ELF-1 (cell line): ENCODE measurements at regions not wholly inside any gene's neighbourhood (a gene's known extent, or its start where the extent isn't known, plus 50 kb on each side); places are given as distances from the start of the nearest gene placed in this dataset.

Experiments
- DNase-seq: peaks from one replicate; pipeline ENCODE4 v3.0.0-alpha.2; 2016; ENCODE audit warnings: low read depth, low spot score

DNA sequence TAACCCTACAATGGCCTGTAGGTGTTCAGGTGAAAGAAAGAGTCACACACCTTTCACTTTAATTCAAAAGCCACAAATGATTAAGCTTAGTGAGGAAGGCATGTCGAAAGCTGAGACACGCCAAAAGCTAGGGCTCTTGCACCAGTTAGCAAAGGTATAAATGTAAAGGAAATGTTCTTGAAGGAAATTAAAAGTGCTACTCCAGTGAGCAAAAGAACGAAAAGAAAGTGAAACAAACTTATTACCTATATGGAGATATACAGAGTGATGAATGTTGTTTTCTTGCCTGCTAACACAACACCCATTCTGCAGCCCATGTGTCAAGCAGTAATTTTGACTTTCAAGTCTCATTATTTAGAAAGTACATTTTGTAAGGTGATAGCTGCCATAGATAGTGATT is 254.2 kb upstream of the SLC24A2 start:
- DNase-seq: no peak

DNA sequence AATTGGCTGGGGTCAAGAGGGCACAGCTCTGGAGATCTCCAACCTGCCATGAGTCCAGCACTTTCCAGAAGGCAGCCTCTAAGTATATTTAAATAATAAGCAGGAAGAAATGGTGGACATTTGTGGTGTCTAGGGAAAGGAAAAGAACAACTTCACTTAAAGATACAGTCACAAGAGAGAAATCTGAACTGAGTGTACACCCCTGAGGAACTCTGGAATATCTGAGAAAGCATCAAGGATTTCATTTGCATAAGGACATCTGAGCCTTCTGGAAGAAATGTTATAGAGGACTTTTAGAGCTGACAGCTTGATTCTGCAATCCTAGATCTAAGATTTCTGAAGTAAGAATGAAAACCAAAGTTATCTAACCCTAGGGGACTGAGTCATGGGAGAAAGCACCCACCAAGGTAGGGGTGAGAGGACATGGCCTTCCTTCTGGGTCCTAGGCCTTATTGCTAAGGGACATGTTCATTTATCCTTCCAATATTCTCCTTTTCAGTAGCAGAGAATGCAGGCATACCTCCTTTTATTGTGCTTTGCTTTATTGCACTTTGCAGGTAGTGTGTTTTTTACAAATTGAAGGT is 253.4 kb upstream of the SLC24A2 start:
- DNase-seq: no peak

DNA sequence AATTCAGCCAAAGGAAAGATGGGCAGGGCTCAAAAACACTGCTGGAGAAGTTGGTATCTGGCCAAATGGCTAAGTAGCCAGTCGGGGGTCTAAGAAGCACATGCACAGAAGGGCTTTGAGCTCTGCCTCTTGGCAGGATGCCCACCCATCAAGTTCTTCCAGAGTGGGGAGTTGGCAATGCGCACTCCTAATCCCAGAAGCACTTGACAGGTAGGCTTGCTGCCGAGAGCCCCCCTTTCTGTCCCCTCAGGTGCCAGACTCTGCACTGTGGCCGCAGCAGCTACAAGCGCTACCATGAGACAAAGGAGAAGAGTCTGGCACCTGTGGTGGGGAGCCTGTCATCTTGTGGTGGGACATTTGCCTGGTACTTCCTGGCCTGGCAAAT is 252.9 kb upstream of the SLC24A2 start:
- no peak for DNase-seq

DNA sequence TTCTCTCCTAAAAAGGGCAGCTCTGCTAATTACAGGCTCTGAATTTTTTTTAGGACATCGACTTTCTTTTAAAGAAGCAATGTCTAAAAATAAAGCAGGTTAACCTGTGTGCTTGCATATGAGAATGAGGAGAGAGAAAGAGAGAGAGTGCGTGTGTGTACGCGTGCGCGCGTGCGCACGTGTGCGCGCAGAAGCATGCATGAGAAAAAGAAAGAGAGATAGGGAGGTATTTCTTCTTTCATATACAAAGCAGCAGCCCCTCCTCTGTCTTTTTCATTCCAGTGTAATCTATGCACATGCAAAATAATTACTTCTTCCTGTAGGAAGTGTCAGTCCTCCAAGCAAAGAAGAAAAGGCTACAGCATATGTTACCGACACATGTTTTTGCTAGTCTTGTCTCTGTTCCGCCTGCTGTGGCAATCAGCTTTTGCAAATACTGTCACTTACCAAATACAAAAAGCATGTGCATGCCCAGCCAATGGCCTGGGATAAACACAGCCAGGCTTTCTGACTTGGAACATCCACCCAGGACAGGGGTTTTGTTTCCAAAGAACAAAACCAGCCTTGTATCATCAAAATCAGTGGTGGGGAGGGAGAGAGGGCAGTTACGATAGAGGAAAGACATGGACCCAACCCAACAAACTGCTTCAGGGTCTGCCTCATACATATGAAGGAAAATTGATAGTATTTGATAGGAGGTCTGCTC is 252.3 kb upstream of the SLC24A2 start:
- no peak for DNase-seq

DNA sequence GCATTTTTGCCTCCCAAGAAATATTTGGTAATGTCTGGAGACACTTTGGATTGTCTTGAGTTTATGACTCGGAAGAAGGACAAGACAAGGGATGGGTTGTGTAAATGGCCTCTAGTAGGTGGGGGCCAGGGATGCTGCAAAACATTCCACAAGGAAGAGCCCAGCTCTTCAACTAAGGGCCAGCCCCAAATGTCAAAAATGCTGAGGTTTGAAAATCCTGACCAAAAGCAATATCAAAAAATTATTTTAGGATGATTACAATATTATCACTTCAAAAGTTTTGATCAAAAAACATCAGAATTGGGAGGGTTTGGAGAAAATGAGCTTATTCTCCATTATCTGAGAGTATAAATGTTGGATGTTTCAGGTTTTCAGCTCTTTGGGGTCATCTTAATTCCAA is 248.9 kb upstream of the SLC24A2 start:
- DNase-seq: no peak

DNA sequence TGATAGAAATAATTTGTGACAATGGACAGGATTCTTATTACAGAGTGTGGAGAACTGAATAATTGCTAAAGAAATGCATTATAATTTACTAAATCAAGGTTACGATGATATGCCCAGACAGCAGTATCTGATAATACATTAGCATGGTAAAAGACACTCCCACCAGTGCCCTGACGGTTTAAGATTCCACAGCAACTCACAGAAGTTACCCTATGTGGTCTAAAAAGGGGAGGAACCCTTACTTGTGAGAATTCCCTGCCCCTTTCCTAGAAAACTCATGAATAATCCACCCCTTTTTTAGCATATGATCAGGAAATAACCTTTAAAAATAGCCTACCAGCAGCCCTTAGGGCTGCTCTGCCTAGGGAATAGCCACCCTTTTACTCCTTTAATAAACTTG is 244.7 kb upstream of the SLC24A2 start:
- DNase-seq: no peak

DNA sequence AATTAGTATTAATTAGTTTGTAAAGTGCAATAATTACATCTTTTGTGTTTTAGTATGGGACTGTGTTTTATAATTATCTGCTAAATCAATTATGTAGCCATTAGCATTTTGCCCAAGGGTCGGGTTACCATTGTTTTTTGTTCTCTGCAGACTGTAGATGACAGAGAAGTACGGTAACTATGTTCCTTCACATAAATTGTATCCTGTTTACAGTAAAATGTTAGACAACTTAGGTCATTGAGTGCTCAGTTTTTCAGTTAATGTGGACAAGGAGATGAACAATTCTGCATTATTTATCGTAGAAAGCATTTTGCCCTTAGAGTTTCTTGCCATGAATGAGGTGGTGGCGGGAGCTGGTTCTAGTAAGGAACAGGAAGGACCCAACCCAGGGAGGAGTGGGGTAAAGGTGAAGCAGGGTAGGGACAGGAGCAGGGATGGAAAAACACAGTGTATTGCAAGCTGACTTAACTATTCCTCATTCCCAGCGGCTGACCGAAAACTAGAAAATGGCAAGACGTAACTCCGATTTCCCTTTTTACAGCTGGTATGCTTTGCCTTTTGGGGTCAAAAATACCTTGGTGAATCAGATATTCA is 243.7 kb upstream of the SLC24A2 start:
- DNase-seq: no peak

DNA sequence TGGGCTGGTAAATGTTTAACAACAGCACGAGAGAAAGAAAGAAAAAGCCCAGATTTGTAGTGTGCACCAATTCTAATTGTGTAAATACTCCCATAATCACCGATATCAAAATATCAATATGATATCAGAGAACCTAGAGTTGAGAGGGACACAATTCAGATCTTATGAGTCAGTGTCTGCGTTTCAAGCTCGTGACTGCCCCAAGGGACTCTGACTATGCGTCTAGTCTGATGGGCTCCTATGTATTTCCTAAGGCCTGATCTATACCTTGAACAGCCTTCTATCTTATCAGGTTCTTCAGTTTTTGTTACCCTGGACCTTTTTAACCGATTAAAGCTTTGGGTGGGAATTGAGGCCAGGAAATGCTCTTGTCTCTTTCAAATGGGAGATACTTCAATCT is 243.0 kb upstream of the SLC24A2 start:
- no peak for DNase-seq

DNA sequence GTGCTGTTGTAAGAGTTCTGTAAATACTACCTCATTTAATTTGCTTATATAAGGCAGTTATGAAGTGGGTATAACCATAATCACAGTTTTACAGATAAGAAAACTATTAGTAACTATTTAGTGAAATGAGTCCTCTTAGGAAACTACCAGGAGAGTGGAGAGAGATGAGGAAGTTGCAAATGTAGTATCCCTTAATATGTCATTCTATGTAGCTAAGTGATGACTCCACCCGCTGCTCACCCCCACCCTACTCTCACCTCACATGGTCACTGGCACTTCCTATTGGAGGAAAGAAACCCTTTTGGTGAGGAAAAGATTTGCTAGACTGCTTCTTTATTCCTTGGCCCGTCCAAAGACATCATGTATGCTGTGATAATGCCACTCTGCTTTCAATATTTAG is 241.8 kb upstream of the SLC24A2 start:
- DNase-seq: no peak

DNA sequence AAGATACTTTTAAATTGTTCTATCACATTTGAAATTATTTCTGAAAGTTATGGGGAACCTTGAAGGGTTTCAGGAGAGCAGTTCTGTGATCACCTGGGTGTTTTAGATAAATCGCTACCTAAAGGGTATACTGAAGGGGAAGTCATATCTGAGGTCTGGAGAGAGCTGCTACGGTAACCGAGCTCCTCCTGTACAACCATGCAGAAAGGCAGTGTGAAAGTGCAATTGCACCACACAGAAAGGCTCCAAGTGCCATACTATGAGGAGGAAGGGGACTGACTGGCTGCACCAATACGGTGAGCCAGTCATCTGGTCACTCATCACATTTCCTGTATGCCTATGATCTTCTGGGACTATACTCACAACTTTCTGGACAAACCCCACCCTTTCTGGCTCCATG is 241.4 kb upstream of the SLC24A2 start:
- DNase-seq: no peak

DNA sequence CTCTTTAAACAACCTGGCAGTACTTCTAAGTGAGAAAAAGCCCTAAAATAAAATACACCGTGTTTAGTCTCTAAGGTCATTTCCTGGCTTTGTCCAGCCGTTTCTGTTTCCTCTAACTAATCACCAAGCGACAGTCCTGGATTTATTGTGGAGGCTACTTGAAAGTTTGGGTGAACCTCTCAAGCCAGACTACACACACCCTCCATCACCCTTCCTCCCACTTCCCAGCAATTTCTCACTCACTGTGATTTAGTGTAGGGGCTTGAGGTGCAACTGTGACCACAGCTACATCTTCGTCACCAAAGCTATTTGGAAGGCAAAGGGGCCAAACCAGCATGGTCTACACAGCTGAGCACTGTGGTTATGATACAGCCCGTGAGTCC is 240.0 kb upstream of the SLC24A2 start:
- DNase-seq: peak; percentile 27

DNA sequence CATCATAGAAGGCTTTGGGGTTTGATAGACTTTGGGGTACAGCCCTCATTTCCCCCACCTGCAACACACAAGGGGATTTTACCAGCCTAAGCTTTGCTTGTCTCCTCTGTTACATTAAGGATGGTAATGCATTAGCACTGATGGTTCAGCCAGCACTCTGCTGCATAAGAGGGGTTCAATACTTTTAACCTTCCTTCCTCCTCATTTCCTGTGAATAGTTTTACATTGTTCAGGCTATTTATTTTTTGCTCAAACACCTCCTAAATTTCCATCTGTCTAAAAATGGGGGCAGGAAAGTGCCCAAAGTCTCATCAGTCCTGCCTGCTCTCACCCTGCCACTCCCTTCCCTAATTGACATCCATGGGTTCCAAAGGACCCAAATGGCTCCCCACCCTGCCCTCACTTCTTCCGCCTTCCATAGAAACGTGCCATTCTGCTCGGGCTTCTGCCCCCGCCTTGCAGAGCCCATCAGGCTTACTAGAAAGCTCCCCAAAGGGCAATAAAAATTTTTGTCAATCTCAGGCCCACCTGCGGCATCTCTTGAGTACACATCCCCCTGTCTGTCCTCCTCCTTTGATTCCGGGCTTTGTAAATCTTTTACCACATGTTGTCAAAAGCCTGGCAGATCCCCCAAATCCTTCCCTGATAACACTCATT is 239.5 kb upstream of the SLC24A2 start:
- DNase-seq: no peak

DNA sequence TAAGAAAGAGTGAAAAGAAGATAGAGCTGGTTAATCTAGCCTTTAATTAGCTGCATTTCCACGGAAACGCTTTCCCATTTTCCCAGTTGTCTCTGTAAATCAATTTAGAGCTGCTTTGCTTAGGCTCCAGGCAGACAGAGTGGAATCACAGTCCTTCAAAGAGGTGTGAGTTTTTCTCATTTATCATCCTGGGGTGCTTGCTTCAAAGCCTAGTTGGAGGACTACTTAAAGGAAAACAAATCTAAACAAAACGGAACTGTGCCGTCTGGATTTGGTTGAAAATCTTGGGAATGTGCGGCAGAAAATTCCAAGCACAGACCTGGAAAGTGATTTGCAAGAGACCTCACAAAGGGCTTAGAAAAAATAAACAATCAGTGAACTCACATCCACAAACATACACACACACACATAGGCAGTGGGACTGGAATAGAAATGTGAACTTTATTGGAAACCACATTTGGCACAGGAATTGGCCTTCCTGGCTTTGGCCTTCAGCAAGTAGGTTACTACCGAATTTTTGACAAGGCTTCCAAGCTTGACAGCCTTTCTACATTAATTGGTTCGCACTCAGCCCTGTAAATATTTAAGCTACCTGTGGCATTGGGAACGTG is 235.2 kb upstream of the SLC24A2 start:
- DNase-seq: peak; percentile 67

DNA sequence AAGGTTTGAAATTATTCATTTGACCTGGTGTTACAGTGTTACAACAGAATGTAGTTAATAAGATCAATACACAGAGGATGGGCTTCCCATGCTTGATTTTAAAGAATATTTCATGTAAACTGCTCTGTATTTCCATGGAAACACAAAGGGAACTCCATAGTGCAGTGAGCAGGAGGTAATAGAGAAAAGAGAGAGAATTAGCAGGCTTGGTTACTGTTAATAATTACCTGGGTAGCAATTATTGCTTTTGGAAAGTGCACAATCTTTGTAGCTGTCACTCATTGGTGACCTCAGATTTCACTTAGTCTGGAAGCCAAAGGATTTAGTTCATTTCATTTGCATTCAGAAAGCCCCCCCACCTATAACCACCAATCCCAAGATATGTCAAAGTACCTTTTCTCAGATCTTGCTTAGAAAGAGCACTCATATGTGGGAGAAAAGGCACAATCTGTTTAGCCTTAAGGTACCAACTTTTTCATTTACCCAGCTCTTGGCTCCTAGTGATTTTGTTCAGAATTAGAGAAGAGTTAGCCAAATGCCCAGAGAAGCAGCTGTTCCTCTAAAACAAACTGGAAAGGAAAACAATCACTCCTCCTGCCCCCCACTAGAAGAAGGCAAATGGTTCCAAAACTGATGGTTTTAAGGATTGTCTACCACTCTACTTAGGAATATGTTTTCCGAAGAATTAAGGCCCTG is 234.5 kb upstream of the SLC24A2 start:
- DNase-seq: no peak

DNA sequence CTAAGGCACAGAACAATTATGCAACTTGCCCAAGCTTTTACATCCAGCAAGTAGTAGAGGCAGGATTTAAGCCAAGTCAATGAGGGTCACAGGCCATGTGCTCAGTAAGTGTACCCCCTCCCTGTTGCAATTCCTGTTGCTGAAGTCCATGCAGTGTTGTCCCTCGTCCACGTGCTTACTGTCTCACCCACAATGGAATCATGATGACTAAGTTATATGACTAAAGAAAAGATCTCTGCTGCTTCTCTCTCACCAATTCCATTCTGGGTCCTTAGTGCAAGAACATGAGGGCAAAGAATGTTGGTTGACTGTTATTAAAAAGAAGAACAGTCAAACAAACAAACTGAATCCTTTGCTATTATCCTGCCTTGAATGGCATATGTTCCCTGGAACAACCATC is 233.6 kb upstream of the SLC24A2 start:
- no peak for DNase-seq

DNA sequence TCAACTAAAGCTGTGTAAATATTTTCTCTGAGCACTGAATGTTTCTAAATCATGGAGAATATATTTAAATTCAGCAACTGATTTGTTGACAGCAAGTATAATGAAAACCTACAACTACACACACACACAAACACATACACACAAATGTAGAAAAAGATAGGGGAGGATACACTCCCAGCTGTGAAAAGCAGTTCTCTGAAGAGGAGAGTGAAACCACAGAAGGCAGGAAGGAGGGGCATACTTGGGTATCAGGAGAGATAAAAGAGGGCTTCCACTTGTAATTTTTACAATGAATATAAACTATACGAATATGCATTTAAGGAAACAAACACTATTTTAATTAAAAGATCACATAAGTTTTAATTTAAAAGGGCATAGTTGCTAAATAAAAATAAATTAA is 227.8 kb upstream of the SLC24A2 start:
- DNase-seq: no peak

DNA sequence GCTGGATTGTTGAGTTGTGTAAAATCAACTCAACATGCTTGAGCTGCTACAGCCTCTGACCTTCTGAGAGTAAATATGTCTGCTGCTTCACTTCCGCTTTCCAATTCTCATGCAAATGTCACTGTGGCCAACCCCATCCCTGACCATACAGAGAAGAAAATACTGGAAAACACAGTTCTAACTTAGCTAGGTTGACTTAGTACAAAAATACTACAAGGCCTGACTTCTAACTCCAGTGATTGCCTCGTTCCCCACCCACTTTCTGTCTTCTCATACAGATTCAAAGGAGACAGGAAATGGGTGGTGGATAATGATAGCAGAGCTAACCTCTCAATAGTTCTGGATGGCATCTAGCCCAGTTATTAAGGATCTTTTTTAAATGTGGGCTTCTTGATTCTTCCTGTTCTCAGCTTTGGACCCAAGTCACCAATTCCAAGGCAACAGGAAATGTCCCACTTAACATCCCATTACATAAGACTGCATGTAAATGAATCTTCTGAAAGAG is 226.6 kb upstream of the SLC24A2 start:
- no peak for DNase-seq

DNA sequence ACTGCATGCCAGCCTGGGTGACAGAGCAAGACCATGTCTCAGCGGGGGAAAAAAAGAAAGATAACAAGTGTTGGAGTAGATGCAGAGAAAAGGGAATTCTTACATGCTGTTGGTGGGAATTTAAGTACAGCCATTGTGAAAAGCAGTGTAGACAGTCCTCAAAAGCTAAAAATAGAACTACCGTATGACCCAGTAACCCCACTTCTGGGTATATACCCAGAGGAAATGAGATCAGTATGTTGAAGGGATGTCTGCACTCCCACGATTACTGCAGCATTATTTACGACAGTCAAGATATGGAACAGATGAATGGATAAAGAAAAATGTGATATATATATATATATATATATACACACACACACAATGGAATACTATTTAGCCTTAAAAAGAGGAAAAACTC is 225.3 kb upstream of the SLC24A2 start:
- no peak for DNase-seq

DNA sequence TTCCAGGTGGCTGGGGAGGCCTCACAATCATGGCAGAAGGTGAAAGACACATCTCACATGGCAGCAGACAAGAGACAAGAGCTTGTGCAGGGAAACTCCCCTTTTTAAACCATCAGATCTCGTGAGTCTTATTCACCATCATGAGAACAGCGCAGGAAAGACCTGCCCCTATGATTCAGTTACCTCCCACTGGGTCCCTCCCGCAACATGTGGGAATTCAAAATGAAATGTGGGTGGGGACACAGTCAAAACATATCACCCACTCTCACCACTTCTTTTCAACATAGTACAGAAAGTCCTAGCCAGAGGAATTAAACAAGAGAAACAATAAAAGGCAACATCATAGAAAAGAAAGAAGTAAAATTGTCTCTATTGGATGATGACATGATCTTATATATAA is 223.4 kb upstream of the SLC24A2 start:
- no peak for DNase-seq

DNA sequence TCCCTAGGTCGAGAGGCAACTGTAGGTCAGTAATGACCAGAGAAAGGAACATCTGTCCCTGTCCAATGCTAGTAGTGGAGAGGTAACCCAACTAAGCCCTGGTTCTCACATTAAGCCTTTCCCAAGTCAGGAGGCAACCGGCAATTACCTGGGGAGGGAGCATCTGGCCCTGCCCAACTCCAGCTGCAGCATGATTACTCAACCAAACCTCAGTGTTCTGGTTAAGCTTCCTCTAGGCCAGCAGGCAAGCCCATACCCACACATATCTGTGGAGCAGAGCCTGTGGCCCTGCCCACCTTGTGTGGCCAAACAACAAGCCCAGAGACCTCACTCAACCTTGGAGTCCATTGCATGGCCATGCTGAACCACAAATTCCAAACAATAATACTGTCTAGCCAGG is 220.8 kb upstream of the SLC24A2 start:
- no peak for DNase-seq

DNA sequence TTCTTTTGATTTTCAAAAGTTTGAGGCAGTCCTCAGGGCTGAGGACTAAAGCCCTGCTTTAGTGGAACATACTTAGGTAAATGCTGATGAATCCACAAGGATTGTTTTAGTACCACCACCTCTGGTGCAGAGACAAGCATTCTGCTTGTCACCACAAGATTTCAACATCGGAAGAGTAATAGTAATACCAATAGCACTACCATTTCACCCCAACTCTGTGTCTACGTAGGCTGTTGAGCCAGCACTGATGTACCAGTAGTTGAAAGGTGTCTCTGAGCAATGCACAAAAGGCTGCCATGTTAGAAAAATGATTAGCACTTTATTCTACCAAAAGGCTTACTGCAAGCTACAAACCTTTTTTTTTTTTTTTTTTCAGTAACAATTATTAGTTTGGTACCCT is 213.2 kb upstream of the SLC24A2 start:
- no peak for DNase-seq

DNA sequence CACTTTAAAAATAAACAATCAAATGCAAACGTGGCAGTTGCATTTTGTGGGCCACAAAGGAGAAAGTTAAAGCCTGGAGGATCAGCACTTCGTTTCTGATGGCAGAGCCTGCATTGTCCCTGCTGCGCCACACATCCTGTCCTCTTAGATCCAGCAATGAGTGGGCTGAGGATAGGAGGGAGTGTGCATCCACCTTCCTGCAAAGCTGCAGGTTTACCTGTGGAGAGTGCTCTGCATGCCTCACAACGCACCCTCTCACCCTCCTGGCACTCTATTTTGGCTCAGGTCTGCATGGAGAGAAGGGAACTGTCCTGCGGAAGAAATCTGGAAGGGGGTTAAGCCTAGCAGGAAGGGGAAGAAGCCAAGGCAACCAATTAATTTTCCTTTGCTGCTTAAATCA is 212.2 kb upstream of the SLC24A2 start:
- DNase-seq: no peak
